Heart left ventricle (tissue), 13 donors: ENCODE measurements at regions not wholly inside any gene's neighbourhood (a gene's known extent, or its start where the extent isn't known, plus 50 kb on each side); places are given as distances from the start of the nearest gene placed in this dataset.

Source experiments
- POLR2A ChIP-seq, 2 donors: fragments of 450-650 bp; IDR thresholded peaks; one replicate each; pipeline ENCODE4 v1.6.1; 2017; ENCODE audit warnings: antibody characterized with exemption in 2 of 2, mild to moderate bottlenecking in 2 of 2, moderate library complexity in 2 of 2
- TF ChIP-seq, protein P1 (sequence below), 12 donors: fragments of 200-600 bp; sonication (generic) in 4 of 12; IDR thresholded peaks; one replicate each; pipeline versions ENCODE4 v1.5.0 to v1.8.0; 2018 to 2022; ENCODE audit warnings: antibody characterized with exemption in 12 of 12, mild to moderate bottlenecking in 5 of 12
- donor health status: ischemic (EF 13 %, LVEDD 7.1; RV severe dilation, severe dysfunction).
- donor health status: DM: no; HTN: yes; CAD: no.
- donor health status: DM: no; HTN: no; CAD: no.
- donor health status: ischemic (EF 25% LVEDD 6.9; RV normal size, moderate dysfunction).
- donor health status: ischemic (EF 25% LVEDD 5.7; RV mildly dilated, moderate dysfunction).
- donor health status: ischemic (EF 35%, LVEDD 5.7; RV mildly dilated, moderate dysfunction).
- donor health status: nonischemic (EF 11% LVEDD 7.7; RV severe dilation, severe dysfunction).
- donor health status: DM: yes; HTN: yes; CAD: no.
- donor health status: PGD.
- donor health status: ischemic (EF 29% LVEDD 5.4; RV normal size, mild dysfunction).
- donor health status: nonischemic (EF 23%, LVEDD 6.1; RV moderate dilation, normal function).

DNA sequence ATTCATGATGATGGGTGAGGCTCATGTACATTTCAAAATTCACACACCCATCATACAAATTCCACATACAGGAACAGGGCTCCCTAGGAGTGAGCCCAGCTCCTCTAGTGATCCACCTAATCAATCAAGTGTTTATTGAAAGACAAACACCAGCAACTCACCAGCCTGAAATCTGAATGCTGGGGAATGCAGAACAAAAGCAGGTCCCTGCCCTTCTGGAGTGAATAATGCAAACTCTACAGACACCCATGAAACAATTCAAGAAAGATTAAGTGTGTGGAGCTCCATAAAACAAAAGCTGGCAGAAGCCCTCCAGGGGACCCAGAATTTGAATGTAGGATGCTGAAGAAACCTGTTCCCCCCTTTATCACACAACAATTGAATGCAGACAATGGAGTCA is 396.7 kb upstream of the JARID2 start:
- TF ChIP-seq, protein P1, sequence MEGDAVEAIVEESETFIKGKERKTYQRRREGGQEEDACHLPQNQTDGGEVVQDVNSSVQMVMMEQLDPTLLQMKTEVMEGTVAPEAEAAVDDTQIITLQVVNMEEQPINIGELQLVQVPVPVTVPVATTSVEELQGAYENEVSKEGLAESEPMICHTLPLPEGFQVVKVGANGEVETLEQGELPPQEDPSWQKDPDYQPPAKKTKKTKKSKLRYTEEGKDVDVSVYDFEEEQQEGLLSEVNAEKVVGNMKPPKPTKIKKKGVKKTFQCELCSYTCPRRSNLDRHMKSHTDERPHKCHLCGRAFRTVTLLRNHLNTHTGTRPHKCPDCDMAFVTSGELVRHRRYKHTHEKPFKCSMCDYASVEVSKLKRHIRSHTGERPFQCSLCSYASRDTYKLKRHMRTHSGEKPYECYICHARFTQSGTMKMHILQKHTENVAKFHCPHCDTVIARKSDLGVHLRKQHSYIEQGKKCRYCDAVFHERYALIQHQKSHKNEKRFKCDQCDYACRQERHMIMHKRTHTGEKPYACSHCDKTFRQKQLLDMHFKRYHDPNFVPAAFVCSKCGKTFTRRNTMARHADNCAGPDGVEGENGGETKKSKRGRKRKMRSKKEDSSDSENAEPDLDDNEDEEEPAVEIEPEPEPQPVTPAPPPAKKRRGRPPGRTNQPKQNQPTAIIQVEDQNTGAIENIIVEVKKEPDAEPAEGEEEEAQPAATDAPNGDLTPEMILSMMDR (IDR thresholded peaks at IDR 0.05) = no peak
- TF ChIP-seq POLR2A (IDR thresholded peaks at IDR 0.05) = no peak
